ENCODE measurements at regions not wholly inside any gene's neighbourhood (a gene's known extent, or its start where the extent isn't known, plus 50 kb on each side); places are given as distances from the start of the nearest gene placed in this dataset.
A peak's percentile ranks its signal among the peaks of the same experiment; 100 is the strongest.
"Not testable (repeated sequence)": the region's sequence is repeated elsewhere in the genome, so short reads cannot be mapped to it uniquely, and the experiment has no call there.

DNA sequence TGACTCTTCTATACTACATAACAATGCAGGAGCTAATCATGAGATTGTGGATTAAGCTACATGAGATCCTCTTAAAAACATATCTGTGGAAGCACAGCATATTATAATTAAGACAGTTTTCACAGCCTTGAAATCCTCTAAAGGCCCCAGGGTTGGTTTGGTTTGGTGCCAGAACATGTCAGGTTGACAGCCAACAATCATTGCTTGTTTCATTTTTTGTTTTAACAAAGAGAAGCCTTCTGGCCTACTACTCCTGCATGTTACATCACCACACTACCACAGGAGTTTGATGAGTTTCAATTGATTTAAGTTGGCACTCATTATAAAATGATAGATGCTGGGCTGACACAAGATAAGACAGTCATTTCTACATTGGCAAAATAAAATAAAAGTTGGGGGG is 255.9 kb upstream of the ERBB4 start:
- Histone ChIP-seq H3K27me3 (ENCODE audit: control insufficient read depth, insufficient read depth, low read length) (no peaks in the 10 kb centered on the region), H3K36me3 (ENCODE audit: control insufficient read depth, insufficient read depth, low read length) (no peaks in the 10 kb centered on the region), H3K4me3 (ENCODE audit: low read depth, low read length) (no peak overlapping the region)
- TF ChIP-seq, protein P1, sequence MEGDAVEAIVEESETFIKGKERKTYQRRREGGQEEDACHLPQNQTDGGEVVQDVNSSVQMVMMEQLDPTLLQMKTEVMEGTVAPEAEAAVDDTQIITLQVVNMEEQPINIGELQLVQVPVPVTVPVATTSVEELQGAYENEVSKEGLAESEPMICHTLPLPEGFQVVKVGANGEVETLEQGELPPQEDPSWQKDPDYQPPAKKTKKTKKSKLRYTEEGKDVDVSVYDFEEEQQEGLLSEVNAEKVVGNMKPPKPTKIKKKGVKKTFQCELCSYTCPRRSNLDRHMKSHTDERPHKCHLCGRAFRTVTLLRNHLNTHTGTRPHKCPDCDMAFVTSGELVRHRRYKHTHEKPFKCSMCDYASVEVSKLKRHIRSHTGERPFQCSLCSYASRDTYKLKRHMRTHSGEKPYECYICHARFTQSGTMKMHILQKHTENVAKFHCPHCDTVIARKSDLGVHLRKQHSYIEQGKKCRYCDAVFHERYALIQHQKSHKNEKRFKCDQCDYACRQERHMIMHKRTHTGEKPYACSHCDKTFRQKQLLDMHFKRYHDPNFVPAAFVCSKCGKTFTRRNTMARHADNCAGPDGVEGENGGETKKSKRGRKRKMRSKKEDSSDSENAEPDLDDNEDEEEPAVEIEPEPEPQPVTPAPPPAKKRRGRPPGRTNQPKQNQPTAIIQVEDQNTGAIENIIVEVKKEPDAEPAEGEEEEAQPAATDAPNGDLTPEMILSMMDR (IDR thresholded peaks at IDR 0.05; ENCODE audit: insufficient read depth, low read length, severe bottlenecking), result no peak
- DNase-seq (ENCODE audit: low read depth) (no peak), FAIRE-seq (no peak)

DNA sequence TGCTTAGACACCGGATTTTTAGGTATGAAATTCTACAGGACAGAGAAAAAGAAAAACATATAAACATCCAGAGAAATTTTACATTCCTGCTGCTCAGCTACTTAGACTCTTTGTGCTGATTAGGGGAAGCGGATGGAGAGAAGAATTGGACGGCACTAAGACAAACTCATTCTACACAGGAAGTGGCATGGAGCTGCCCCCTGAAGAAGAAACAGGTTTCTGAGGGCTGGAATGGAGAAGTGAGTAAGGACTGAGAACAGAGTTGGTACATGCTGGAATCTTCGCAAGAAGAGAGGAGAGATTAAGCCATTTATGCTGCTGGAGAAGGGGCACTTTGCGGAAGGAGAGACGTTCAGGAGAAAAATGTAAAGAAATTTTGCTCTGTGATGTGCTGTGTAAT is 253.0 kb upstream of the ERBB4 start:
- no peaks in the 10 kb centered on the region for H3K27me3 ChIP-seq (ENCODE audit: control insufficient read depth, insufficient read depth, low read length)
- DNase-seq (ENCODE audit: low read depth) (no peak), FAIRE-seq (peak; percentile 86)
- TF ChIP-seq, protein P1 (IDR thresholded peaks at IDR 0.05; ENCODE audit: insufficient read depth, low read length, severe bottlenecking), result no peak
- H3K36me3 ChIP-seq (ENCODE audit: control insufficient read depth, insufficient read depth, low read length), result no peaks in the 10 kb centered on the region
- H3K4me3 ChIP-seq (ENCODE audit: low read depth, low read length), result no peak overlapping the region

DNA sequence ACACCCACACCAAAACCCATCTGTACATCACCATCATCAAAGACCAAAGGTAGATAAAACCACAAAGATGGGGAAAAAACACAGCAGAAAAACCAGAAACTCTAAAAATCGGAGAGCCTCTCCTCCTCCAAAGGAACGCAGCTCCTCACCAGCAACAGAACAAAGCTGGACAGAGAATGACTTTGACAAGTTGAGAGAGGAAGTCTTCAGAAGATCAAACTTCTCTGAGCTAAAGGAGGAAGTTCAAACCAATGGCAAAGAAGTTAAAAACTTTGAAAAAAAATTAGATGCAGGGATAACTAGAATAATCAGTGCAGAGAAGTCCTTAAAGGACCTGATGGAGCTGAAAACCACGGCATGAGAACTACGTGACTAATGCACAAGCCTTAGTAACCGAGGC is 247.5 kb upstream of the ERBB4 start:
- DNase-seq (ENCODE audit: low read depth); H3K4me3 ChIP-seq (ENCODE audit: low read depth, low read length); FAIRE-seq; H3K36me3 ChIP-seq (ENCODE audit: control insufficient read depth, insufficient read depth, low read length); H3K27me3 ChIP-seq (ENCODE audit: control insufficient read depth, insufficient read depth, low read length): not testable (repeated sequence)

DNA sequence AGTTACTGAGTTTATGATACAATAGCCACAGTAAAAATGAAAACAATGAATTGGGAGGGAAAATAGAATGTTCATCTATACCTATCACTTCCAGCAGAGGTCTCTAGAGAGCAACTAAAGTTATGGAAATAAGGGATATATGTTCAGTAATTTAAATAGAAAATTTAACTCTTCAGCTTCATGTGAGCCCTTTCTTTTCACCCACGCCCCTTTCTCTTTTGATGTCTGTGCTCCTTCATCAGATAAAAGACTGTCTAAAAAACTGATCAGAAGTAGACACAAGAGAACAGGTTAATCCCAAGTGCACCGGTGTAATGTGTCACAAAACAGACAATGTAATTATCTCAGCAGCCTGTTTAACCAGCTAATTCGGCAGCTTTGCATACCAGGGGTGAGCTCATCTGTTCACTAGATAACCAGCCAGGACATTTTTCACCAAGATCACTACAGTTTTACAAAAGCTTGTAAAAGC is 238.5 kb upstream of the ERBB4 start:
- DNase-seq (ENCODE audit: low read depth), result peak; percentile 59
- H3K4me3 ChIP-seq (ENCODE audit: low read depth, low read length), result no peak overlapping the region

DNA sequence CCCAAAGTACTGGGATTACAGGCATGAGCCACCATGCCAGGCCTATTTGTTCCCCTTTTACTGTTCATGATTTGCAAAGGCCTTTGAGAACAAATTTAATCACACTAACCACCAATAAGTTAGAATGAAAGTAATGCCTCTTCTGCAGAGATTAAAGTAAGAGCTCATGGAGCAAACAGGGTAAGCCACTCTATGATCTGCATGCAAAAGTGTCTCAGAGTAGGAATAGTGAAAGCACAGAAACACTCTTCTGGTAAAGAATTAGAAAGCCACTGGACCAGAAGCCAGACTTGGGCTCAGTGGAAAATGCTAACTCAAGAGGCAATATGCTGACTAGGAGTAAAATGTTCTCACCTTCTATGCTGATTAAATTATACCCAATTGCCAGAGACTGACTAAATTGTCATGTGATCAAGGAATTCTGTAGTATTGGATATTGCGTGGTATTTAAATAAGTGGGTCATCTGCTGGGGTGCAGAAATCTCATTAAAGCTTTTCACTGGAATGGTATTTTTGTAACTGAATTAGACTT is 235.3 kb upstream of the ERBB4 start:
- TF ChIP-seq, protein P1 (IDR thresholded peaks at IDR 0.05; ENCODE audit: insufficient read depth, low read length, severe bottlenecking), result no peak
- DNase-seq (ENCODE audit: low read depth) (no peak), FAIRE-seq (no peak)
- H3K36me3 ChIP-seq (ENCODE audit: control insufficient read depth, insufficient read depth, low read length), result no peaks in the 10 kb centered on the region
- no peak overlapping the region for H3K4me3 ChIP-seq (ENCODE audit: low read depth, low read length)
- no peaks in the 10 kb centered on the region for H3K27me3 ChIP-seq (ENCODE audit: control insufficient read depth, insufficient read depth, low read length)

More for the DNA sequence above, 238.5 kb upstream of the ERBB4 start:
- TF ChIP-seq, protein P1 (IDR thresholded peaks at IDR 0.05; ENCODE audit: insufficient read depth, low read length, severe bottlenecking), result peak; percentile 38
- Histone ChIP-seq H3K27me3 (ENCODE audit: control insufficient read depth, insufficient read depth, low read length) (no peaks in the 10 kb centered on the region), H3K36me3 (ENCODE audit: control insufficient read depth, insufficient read depth, low read length) (no peaks in the 10 kb centered on the region)
- FAIRE-seq, result no peak

DNA sequence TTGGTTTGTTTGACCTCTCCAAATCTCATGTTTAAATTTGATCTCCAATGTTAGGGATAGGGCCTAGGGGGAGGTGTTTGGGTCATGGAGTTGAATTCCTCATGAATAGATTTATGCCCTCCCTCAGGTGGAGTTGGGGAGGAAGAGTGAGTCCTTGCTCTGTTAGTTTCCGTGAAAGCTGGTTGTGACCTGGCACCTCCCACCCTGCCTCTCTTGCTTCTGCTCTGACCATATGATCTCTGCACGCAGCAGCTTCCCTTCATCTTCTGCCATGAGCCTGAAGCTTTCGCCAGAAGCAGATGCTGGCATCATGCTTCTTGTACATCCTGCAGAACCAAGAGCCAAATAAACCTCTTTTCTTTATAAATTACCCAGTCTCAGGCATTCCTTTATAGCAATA is 231.6 kb upstream of the ERBB4 start:
- TF ChIP-seq, protein P1 (IDR thresholded peaks at IDR 0.05; ENCODE audit: insufficient read depth, low read length, severe bottlenecking), result no peak
- no peak for DNase-seq (ENCODE audit: low read depth)
- Histone ChIP-seq H3K36me3 (ENCODE audit: control insufficient read depth, insufficient read depth, low read length) (no peaks in the 10 kb centered on the region), H3K4me3 (ENCODE audit: low read depth, low read length) (no peak overlapping the region), H3K27me3 (ENCODE audit: control insufficient read depth, insufficient read depth, low read length) (no peaks in the 10 kb centered on the region)
- FAIRE-seq, result no peak

Data from bronchial epithelial cell (primary cell).